ENCODE measurements at regions not wholly inside any gene's neighbourhood (a gene's known extent, or its start where the extent isn't known, plus 50 kb on each side); places are given as distances from the start of the nearest gene placed in this dataset.

- ChIA-PET CTCF (no interaction called here), POLR2A (no interaction called here)
- Mint-ChIP-seq H3K9me3 (ENCODE audit: unreplicated experiment) (no peaks in the 10 kb centered on the region), H3K4me3 (ENCODE audit: unreplicated experiment) (no peak overlapping the region), H3K36me3 (ENCODE audit: insufficient read depth, unreplicated experiment) (no peaks in the 10 kb centered on the region), H3K4me1 (ENCODE audit: low read depth, unreplicated experiment) (no peaks in the 10 kb centered on the region), H3K27me3 (ENCODE audit: insufficient read depth, unreplicated experiment) (no peaks in the 10 kb centered on the region), H3K27ac (ENCODE audit: unreplicated experiment) (no peak overlapping the region)
- Histone ChIP-seq H3K27me3 (replicated peaks; ENCODE audit: control insufficient read depth, insufficient read depth, low read length) (no peaks in the 10 kb centered on the region), H3K9me3 (no peaks in the 10 kb centered on the region), H3K4me3 (ENCODE audit: low read depth, low read length) (no peak overlapping the region), H3K36me3 (ENCODE audit: control insufficient read depth, insufficient read depth, low read length) (no peaks in the 10 kb centered on the region), H3K4me1 (0 out of 2 replicates have a peak, but pooled peaks cover 7% of the 10 kb centered on the region)
- BruUV-seq (replicated peaks) = no TSS peak
- intact Hi-C loops (cut with micrococcal nuclease; ENCODE audit: unreplicated experiment) = no loop called here
- DNase-seq = no peak
- no peak for TF ChIP-seq CTCF (IDR thresholded peaks at IDR 0.05; ENCODE audit: insufficient read depth in 1 of 2, low read depth in 1 of 2, low read length in 1 of 2, severe bottlenecking in 1 of 2, unreplicated experiment in 1 of 2)
Observed at GRCh38 chr7:131075406-131075805, 252.3 kb upstream of the MKLN1 start.

DNA sequence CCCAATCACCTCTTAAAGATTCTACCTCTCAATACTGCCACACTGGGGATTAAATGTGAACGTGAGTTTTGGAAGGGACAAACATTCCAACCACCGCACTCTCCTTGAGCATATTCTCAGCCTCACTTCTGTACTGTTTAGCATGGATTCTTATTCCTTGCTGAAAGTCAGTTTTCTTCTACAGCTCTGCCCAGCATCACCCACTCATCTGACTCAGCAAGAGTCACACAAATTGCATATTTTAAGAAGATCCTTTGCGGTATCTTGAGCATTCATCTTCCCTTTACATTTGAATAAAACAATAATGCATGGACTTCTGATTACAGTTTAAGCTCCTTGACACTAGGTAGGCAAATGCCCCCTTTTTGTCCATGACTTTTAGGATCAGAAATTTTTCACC lies 251.6 kb upstream of the MKLN1 start:
- no peak for DNase-seq
- no peaks in the 10 kb centered on the region for H3K27me3 ChIP-seq (replicated peaks; ENCODE audit: control insufficient read depth, insufficient read depth, low read length)
- CTCF ChIA-PET = no interaction called here
- intact Hi-C loops (cut with micrococcal nuclease; ENCODE audit: unreplicated experiment) = no loop called here
- 0 out of 2 replicates have a peak, but pooled peaks cover 7% of the 10 kb centered on the region for H3K4me1 ChIP-seq
- no peaks in the 10 kb centered on the region for H3K27me3 Mint-ChIP-seq (ENCODE audit: insufficient read depth, unreplicated experiment)
- H3K9me3 ChIP-seq = no peaks in the 10 kb centered on the region
- H3K36me3 ChIP-seq (ENCODE audit: control insufficient read depth, insufficient read depth, low read length) = no peaks in the 10 kb centered on the region
- H3K36me3 Mint-ChIP-seq (ENCODE audit: insufficient read depth, unreplicated experiment) = no peaks in the 10 kb centered on the region
- H3K27ac Mint-ChIP-seq (ENCODE audit: unreplicated experiment) = no peak overlapping the region
- no peaks in the 10 kb centered on the region for H3K4me1 Mint-ChIP-seq (ENCODE audit: low read depth, unreplicated experiment)
- no peak overlapping the region for H3K4me3 Mint-ChIP-seq (ENCODE audit: unreplicated experiment)
- POLR2A ChIA-PET = no interaction called here
- TF ChIP-seq CTCF (IDR thresholded peaks at IDR 0.05; ENCODE audit: insufficient read depth in 1 of 2, low read depth in 1 of 2, low read length in 1 of 2, severe bottlenecking in 1 of 2, unreplicated experiment in 1 of 2) = no peak
- BruUV-seq (replicated peaks) = no TSS peak
- H3K9me3 Mint-ChIP-seq (ENCODE audit: unreplicated experiment) = no peaks in the 10 kb centered on the region
- no peak overlapping the region for H3K4me3 ChIP-seq (ENCODE audit: low read depth, low read length)

GRCh38 chr7:131076711-131077181 lies 250.9 kb upstream of the MKLN1 start:
- Mint-ChIP-seq H3K27ac (ENCODE audit: unreplicated experiment) (no peak overlapping the region), H3K4me1 (ENCODE audit: low read depth, unreplicated experiment) (no peaks in the 10 kb centered on the region), H3K36me3 (ENCODE audit: insufficient read depth, unreplicated experiment) (no peaks in the 10 kb centered on the region), H3K4me3 (ENCODE audit: unreplicated experiment) (no peak overlapping the region), H3K27me3 (ENCODE audit: insufficient read depth, unreplicated experiment) (no peaks in the 10 kb centered on the region), H3K9me3 (ENCODE audit: unreplicated experiment) (no peaks in the 10 kb centered on the region)
- ChIA-PET CTCF (no interaction called here), POLR2A (no interaction called here)
- no peak overlapping the region for H3K4me3 ChIP-seq (ENCODE audit: low read depth, low read length)
- H3K9me3 ChIP-seq = no peaks in the 10 kb centered on the region
- peak in 1 of 2 experiments; percentile 20 for DNase-seq
- H3K36me3 ChIP-seq (ENCODE audit: control insufficient read depth, insufficient read depth, low read length) = no peaks in the 10 kb centered on the region
- no peaks in the 10 kb centered on the region for H3K27me3 ChIP-seq (replicated peaks; ENCODE audit: control insufficient read depth, insufficient read depth, low read length)
- 0 out of 2 replicates have a peak, but pooled peaks cover 7% of the 10 kb centered on the region for H3K4me1 ChIP-seq
- intact Hi-C loops (cut with micrococcal nuclease; ENCODE audit: unreplicated experiment) = no loop called here
- no TSS peak for BruUV-seq (replicated peaks)
- TF ChIP-seq CTCF (IDR thresholded peaks at IDR 0.05; ENCODE audit: insufficient read depth in 1 of 2, low read depth in 1 of 2, low read length in 1 of 2, severe bottlenecking in 1 of 2, unreplicated experiment in 1 of 2) = no peak
